ENCODE measurements at regions not wholly inside any gene's neighbourhood (a gene's known extent, or its start where the extent isn't known, plus 50 kb on each side); places are given as distances from the start of the nearest gene placed in this dataset.

DNA sequence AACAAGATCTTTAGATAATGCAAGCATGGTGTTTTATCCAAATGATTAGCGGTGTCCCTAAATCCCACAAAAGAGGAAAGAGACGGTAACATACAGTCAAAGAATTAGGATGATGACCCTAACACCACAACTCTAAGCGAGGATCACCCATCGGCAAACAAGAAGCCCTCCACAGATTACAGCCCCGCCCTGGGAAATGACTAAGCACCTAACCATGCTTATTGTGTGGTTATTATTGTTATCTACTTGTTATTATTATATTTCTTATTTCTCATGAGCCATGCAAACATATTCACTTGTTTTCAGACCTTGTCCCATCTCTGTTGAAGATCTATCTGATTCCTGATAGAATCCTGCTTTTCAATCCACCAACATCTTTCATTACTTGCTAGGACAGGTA is 651.3 kb downstream of the NYAP2 start:
- H3K9me3 Mint-ChIP-seq, result no peaks in the 10 kb centered on the region
- Histone ChIP-seq H3K27me3 (ENCODE audit: control insufficient read depth in 1 of 2, insufficient read depth in 2 of 2, low read length in 2 of 2) (no peaks in the 10 kb centered on the region), H3K4me3 (ENCODE audit: low read length) (no peak overlapping the region), H3K9me3 (ENCODE audit: control insufficient read depth in 1 of 2, insufficient read depth in 1 of 2, low read length in 2 of 2) (no peaks in the 10 kb centered on the region), H3K36me3 (ENCODE audit: insufficient read depth, low read length) (no peaks in the 10 kb centered on the region), H3K27ac (ENCODE audit: low read depth in 1 of 2, low read length in 2 of 2) (no peak overlapping the region), H3K4me1 (ENCODE audit: insufficient read depth, low read length) (no peaks in the 10 kb centered on the region)
- no peaks in the 10 kb centered on the region for H3K27me3 Mint-ChIP-seq
- no peaks in the 10 kb centered on the region for H3K4me1 Mint-ChIP-seq (ENCODE audit: low read depth)
- DNase-seq (no peak), ATAC-seq (ENCODE audit: poor library complexity) (no peak)
- no peak overlapping the region for H3K27ac Mint-ChIP-seq
- no peak overlapping the region for H3K4me3 Mint-ChIP-seq
- intact Hi-C loops (cut with DNase I, micrococcal nuclease), result no loop called here
- no peaks in the 10 kb centered on the region for H3K36me3 Mint-ChIP-seq (ENCODE audit: low read depth)
- CTCF ChIA-PET, result no interaction called here
- POLR2A ChIA-PET, result no interaction called here
- TF ChIP-seq CTCF (IDR thresholded peaks at IDR 0.05), result no peak

DNA sequence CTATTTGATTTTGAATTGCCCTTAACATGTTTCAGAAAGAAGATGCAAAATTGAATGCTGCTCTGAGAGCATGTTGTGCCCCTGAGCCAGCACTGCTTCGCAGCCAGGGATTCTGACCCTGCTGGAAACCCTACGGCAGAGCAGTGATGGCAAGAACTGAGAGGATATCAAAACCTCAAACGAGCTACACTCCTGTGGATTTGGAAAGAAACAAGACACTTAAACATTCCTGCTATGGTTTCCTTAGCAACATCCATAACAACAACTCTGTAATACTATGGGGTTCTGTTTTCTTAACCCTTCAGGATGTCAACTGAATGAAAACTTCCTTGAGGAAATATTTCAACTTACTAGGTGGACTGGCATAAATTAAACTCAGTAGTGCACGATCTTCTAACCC is 649.1 kb downstream of the NYAP2 start:
- intact Hi-C loops (cut with DNase I, micrococcal nuclease), result no loop called here
- ChIA-PET CTCF (no interaction called here), POLR2A (no interaction called here)
- Histone ChIP-seq H3K36me3 (ENCODE audit: insufficient read depth, low read length) (no peaks in the 10 kb centered on the region), H3K27me3 (ENCODE audit: control insufficient read depth in 1 of 2, insufficient read depth in 2 of 2, low read length in 2 of 2) (no peaks in the 10 kb centered on the region), H3K4me3 (ENCODE audit: low read length) (no peak overlapping the region), H3K4me1 (ENCODE audit: insufficient read depth, low read length) (no peaks in the 10 kb centered on the region), H3K9me3 (ENCODE audit: control insufficient read depth in 1 of 2, insufficient read depth in 1 of 2, low read length in 2 of 2) (no peaks in the 10 kb centered on the region), H3K27ac (ENCODE audit: low read depth in 1 of 2, low read length in 2 of 2) (no peak overlapping the region)
- no peak for TF ChIP-seq CTCF (IDR thresholded peaks at IDR 0.05)
- H3K27ac Mint-ChIP-seq, result no peak overlapping the region
- no peaks in the 10 kb centered on the region for H3K4me1 Mint-ChIP-seq (ENCODE audit: low read depth)
- ATAC-seq (ENCODE audit: poor library complexity) (no peak), DNase-seq (no peak)
- no peaks in the 10 kb centered on the region for H3K9me3 Mint-ChIP-seq
- no peaks in the 10 kb centered on the region for H3K27me3 Mint-ChIP-seq
- no peaks in the 10 kb centered on the region for H3K36me3 Mint-ChIP-seq (ENCODE audit: low read depth)
- H3K4me3 Mint-ChIP-seq, result no peak overlapping the region

GRCh38 chr2:226045080-226045479 is 645.6 kb downstream of the NYAP2 start:
- ChIA-PET POLR2A (no interaction called here), CTCF (no interaction called here)
- peaks cover 6% of the 10 kb centered on the region for H3K27me3 Mint-ChIP-seq
- H3K36me3 Mint-ChIP-seq (ENCODE audit: low read depth), result no peaks in the 10 kb centered on the region
- no peaks in the 10 kb centered on the region for H3K36me3 ChIP-seq (ENCODE audit: insufficient read depth, low read length)
- DNase-seq (no peak), ATAC-seq (ENCODE audit: poor library complexity) (no peak)
- H3K9me3 ChIP-seq (ENCODE audit: control insufficient read depth in 1 of 2, insufficient read depth in 1 of 2, low read length in 2 of 2), result no peaks in the 10 kb centered on the region
- no peak for TF ChIP-seq CTCF (IDR thresholded peaks at IDR 0.05)
- intact Hi-C loops (cut with DNase I, micrococcal nuclease), result no loop called here
- no peak overlapping the region for H3K27ac ChIP-seq (ENCODE audit: low read depth in 1 of 2, low read length in 2 of 2)
- H3K4me1 Mint-ChIP-seq (ENCODE audit: low read depth), result no peaks in the 10 kb centered on the region
- no peak overlapping the region for H3K27ac Mint-ChIP-seq
- no peak overlapping the region for H3K4me3 ChIP-seq (ENCODE audit: low read length)
- H3K9me3 Mint-ChIP-seq, result no peaks in the 10 kb centered on the region
- peaks cover 0 to 5% of the 10 kb centered on the region in 2 experiments for H3K27me3 ChIP-seq (ENCODE audit: control insufficient read depth in 1 of 2, insufficient read depth in 2 of 2, low read length in 2 of 2)
- no peaks in the 10 kb centered on the region for H3K4me1 ChIP-seq (ENCODE audit: insufficient read depth, low read length)
- no peak overlapping the region for H3K4me3 Mint-ChIP-seq
